ENCODE measurements at regions not wholly inside any gene's neighbourhood (a gene's known extent, or its start where the extent isn't known, plus 50 kb on each side); places are given as distances from the start of the nearest gene placed in this dataset.
"Not testable (repeated sequence)": the region's sequence is repeated elsewhere in the genome, so short reads cannot be mapped to it uniquely, and the experiment has no call there.

GRCh38 chr5:23420214-23420613 lies 87.2 kb upstream of the PRDM9 start:
- TF ChIP-seq, protein P1, sequence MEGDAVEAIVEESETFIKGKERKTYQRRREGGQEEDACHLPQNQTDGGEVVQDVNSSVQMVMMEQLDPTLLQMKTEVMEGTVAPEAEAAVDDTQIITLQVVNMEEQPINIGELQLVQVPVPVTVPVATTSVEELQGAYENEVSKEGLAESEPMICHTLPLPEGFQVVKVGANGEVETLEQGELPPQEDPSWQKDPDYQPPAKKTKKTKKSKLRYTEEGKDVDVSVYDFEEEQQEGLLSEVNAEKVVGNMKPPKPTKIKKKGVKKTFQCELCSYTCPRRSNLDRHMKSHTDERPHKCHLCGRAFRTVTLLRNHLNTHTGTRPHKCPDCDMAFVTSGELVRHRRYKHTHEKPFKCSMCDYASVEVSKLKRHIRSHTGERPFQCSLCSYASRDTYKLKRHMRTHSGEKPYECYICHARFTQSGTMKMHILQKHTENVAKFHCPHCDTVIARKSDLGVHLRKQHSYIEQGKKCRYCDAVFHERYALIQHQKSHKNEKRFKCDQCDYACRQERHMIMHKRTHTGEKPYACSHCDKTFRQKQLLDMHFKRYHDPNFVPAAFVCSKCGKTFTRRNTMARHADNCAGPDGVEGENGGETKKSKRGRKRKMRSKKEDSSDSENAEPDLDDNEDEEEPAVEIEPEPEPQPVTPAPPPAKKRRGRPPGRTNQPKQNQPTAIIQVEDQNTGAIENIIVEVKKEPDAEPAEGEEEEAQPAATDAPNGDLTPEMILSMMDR (IDR thresholded peaks at IDR 0.05), result not testable (repeated sequence)
- not testable (repeated sequence) for TF ChIP-seq POLR2A (IDR thresholded peaks at IDR 0.05)

Measured in thyroid gland (tissue), 4 donors.